C4-2B (cell line): ENCODE measurements at regions not wholly inside any gene's neighbourhood (a gene's known extent, or its start where the extent isn't known, plus 50 kb on each side); places are given as distances from the start of the nearest gene placed in this dataset.
"Not testable (repeated sequence)": the region's sequence is repeated elsewhere in the genome, so short reads cannot be mapped to it uniquely, and the experiment has no call there.

ENCODE experiments used
- H3K27ac ChIP-seq: fragments of 450-650 bp; 2 replicates; pipeline ENCODE4 v1.5.1; 2017
- CTCF ChIP-seq: fragments of 450-650 bp; conservative IDR thresholded peaks from 2 replicates; pipeline ENCODE4 v1.5.1; 2017; ENCODE audit warnings: mild to moderate bottlenecking
- ZFX ChIP-seq: fragments of 450-650 bp; IDR thresholded peaks from 2 replicates; pipeline ENCODE4 v1.6.1; 2017

- H3K27ac ChIP-seq: peak overlapping the region; percentile 44
- TF ChIP-seq CTCF (no peak), ZFX (no peak)
These were observed 71.6 kb upstream of the HSPB3 start for GRCh38 chr5:54383941-54384340.

GRCh38 chr5:54383225-54383901, 72.1 kb upstream of the HSPB3 start:
- H3K27ac ChIP-seq: no peak overlapping the region
- TF ChIP-seq ZFX: no peak
- no peak for TF ChIP-seq CTCF

DNA sequence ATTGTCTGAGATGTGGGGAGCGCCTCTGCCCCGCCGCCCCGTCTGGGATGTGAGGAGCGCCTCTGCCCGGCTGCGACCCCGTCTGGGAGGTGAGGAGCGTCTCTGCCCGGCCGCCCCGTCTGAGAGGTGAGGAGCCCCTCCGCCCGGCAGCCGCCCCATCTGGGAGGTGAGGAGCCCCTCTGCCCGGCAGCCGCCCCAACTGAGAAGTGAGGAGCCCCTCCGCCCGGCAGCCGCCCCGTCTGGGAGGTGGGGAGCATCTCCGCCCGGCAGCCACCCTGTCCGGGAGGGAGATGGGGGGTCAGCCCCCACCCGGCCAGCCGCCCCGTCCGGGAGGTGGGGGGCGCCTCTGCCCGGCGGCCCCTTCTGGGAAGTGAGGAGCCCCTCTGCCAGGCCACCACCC, 70.9 kb upstream of the ARL15 start:
- H3K27ac ChIP-seq: not testable (repeated sequence)

GRCh38 chr5:54379590-54379989, 69.2 kb upstream of the ARL15 start:
- H3K27ac ChIP-seq: no peak overlapping the region
- TF ChIP-seq CTCF (no peak), ZFX (no peak)

DNA sequence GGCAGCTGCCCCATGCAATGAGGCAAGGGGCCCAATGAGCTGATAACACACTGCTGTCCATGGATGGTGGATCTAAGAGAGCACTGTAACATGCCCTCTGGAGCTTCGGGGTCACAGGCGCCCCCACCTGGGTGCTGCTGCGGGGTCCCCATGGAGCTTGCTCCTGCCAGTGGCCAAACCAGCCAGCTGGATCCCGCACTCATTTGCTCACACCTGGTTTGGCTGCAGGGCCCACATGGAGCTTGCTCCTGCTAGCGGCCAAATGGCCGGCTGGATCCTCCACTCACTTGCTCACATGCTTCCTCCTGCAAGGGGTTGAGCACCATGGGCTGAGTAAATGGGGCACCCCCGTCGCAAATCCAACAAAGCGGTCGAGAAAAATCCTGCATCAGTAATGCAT, 68.3 kb upstream of the ARL15 start:
- no peak overlapping the region for H3K27ac ChIP-seq
- TF ChIP-seq CTCF (no peak), ZFX (no peak)

DNA sequence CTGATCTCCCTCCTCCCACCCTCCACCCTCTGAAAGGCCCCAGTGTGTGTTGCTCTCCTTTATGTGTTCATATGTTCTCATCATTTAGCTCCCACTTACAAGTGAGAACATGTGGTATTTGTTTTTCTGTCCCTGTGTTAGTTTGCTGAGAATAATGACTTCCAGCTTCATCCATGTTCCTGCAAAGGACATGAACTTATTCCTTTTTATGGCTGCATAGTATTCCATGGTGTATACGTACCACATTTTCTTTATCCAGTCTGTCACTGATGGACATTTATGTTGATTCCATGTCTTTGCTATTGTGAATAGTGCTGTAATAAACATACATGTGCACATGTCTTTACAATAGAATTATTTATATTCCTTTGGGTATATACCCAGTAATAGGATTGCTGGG, 67.0 kb upstream of the ARL15 start:
- H3K27ac ChIP-seq: not testable (repeated sequence)

DNA sequence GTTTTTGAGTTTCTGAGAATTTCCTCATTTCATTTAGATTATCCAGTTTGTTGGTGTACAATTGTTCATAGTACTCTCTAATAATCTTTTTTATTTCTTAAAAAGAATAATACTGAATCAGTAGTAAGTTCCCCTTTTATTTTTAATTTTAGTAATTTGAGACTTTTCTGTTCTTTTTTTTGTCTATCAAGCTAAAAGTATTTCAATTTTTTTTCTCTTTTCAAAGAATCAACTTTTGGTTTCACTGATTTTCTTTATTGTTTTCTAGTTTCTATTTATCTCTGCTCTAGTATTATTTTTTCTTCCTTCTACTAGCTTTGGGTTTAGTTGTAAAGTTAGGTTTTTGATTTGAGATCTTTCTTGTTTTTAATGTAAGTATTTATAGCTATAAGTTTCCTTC, 60.6 kb upstream of the ARL15 start:
- no peak for TF ChIP-seq ZFX
- TF ChIP-seq CTCF: no peak

DNA sequence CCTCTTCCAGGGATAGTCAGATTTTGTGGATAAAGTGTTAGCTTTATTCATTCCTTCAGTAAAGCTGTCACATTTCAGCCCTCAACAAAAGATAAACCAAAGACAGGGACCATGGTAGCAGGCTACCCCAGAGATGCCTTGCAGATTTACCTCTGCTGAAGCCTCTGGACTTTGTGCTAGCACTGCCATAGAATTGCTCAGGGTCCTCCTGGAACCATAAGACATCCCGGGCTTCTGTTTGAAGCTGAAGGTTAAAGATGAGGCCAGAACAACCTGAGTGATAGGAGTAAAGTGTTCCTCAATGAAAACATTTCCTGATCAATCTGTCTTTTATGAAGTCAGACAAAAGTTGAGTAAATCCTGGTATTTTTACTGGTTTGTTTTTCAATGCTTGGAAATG, 57.5 kb upstream of the ARL15 start:
- H3K27ac ChIP-seq: no peak overlapping the region
- TF ChIP-seq CTCF (no peak), ZFX (no peak)

More for the DNA sequence above, 60.6 kb upstream of the ARL15 start:
- H3K27ac ChIP-seq: no peak overlapping the region
